ENCODE measurements at regions not wholly inside any gene's neighbourhood (a gene's known extent, or its start where the extent isn't known, plus 50 kb on each side); places are given as distances from the start of the nearest gene placed in this dataset.

DNA sequence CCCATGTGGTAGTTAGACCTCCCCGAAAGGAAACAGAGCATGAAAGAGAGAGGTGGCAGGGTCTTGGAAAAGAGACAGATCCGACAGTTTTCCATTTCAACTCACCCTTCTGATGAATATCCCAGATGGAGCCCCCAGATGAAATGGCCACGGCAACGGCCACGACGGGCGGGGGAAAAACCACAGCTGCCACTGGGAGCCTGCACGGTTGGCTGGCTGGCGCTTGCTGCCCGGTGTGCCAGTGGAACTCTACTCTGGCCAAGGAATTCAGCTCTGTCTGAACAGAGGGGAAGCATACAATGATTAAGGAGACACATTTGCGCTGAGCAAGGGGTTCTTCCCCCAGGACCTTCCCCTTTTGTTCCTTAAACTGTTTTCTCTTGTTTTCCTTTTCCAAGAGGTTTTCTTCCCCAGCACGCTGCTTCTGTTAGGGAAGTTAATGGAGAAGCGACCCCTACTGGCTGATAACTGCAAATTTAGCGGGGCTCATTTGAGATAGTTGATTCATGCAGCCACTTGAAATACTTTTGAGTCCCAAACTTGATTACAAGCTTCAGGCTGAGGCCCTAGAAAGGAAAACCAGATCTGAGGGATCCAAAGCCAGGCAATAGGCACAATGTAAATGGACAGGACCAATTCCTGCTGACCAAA, 1122.5 kb downstream of the NCAM2 start (continued):
- no peak for TF ChIP-seq RFX5 (IDR thresholded peaks at IDR 0.05; ENCODE audit: borderline replicate concordance, low read depth, low read length)
- peak; percentile 20; the same call in 1 of the 2 replicates for TF ChIP-seq MAFK (IDR thresholded peaks at IDR 0.05; ENCODE audit: low read depth, low read length)
- no peak for TF ChIP-seq BRCA1 (IDR thresholded peaks at IDR 0.05; ENCODE audit: low read depth, low read length)

All from H1 (cell line).